ENCODE measurements at regions not wholly inside any gene's neighbourhood (a gene's known extent, or its start where the extent isn't known, plus 50 kb on each side); places are given as distances from the start of the nearest gene placed in this dataset.
"Not testable (repeated sequence)": the region's sequence is repeated elsewhere in the genome, so short reads cannot be mapped to it uniquely, and the experiment has no call there.

- not testable (repeated sequence) for TF ChIP-seq CTCF (IDR thresholded peaks at IDR 0.05); POLR2A (IDR thresholded peaks at IDR 0.05); POLR2AphosphoS5 (IDR thresholded peaks at IDR 0.05); EP300 (IDR thresholded peaks at IDR 0.05; ENCODE audit: low read depth)
Measured at GRCh38 chr5:166145107-166145506, 2146.3 kb upstream of the WWC1 start.

Measured in transverse colon (tissue), 4 donors.